HG03439 (cell line): ENCODE measurements at regions not wholly inside any gene's neighbourhood (a gene's known extent, or its start where the extent isn't known, plus 50 kb on each side); places are given as distances from the start of the nearest gene placed in this dataset.

Experiments used
- ATAC-seq: cut with Tn5 transposase; IDR thresholded peaks from one replicate; pipeline ENCODE4 v1.9.1; 2021; ENCODE audit warnings: mild to moderate bottlenecking, moderate library complexity; ENCODE audit not compliant: unreplicated experiment

DNA sequence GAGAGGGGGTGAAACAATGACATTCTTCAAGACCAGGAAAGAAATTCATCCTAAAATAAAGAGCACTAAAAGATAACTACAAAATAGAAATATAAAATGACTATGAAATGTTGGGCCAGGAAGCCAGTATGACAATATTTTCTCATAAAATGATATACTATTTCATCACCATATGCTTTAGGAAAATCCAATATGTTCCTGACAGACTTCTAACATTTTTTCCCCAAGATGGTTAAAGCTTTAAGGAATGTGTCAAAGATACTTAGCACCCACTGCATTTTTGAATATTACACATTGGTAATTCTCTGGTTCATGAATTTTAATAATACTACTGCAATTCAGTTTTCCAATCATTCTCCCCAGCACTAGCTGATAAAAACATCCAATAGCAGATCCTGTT lies 87.7 kb upstream of the PLEKHG7 start:
- ATAC-seq = no peak

DNA sequence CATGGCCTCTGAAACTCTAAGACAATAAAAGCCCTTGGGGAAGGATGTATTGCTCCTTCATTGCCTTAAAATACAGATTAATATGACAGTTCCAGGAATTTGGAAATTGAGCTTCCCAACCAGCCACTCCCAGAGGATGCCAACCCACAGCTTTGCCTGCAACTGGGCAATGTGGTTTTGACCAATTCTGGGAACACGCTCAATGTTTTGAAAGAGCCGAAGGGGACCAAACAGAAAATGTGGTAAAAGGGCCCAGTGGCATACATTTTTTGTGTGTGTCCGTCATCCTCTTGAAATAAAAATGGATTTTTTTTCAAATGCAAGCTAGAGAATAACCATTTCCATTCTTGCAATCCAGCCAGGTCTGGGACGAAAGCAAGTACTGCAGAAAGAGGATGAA lies 88.3 kb upstream of the PLEKHG7 start:
- no peak for ATAC-seq

DNA sequence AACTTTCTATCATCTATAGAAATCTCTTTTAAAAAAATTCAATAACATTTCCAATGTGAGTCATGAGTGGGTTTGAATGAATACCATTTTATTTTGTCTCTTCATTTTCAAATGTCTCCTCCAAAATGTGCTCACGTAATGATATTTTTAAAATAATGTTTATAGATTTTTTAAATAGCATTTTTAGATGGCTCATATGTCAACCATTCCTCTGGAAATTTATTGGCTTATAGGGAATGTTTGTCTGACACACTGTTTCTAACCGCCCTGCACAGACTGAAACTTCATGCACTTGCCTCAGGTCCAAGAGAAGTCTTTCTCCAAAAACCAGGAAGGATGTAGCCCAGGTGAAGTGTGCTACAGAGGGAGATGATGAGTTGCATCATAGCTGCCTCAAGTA lies 88.8 kb upstream of the PLEKHG7 start:
- no peak for ATAC-seq

DNA sequence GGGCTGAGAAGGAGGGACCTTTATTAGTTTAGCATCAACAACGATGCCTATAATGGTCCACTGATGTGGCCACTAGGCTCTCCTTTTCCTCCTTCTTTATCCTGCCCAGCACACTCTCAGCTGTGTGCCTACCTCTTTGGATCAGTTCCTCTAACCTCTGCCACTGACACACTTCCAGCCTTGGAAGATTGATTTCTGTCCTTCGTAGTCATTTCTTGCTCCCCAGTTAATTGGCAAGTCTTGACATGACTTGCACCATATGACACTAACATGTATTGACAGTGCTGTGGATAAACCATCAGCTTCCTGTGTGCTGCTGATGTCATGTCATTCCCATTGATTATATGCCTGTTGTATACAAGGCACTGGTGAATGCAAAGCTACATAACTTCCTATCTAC lies 90.2 kb upstream of the PLEKHG7 start:
- no peak for ATAC-seq

DNA sequence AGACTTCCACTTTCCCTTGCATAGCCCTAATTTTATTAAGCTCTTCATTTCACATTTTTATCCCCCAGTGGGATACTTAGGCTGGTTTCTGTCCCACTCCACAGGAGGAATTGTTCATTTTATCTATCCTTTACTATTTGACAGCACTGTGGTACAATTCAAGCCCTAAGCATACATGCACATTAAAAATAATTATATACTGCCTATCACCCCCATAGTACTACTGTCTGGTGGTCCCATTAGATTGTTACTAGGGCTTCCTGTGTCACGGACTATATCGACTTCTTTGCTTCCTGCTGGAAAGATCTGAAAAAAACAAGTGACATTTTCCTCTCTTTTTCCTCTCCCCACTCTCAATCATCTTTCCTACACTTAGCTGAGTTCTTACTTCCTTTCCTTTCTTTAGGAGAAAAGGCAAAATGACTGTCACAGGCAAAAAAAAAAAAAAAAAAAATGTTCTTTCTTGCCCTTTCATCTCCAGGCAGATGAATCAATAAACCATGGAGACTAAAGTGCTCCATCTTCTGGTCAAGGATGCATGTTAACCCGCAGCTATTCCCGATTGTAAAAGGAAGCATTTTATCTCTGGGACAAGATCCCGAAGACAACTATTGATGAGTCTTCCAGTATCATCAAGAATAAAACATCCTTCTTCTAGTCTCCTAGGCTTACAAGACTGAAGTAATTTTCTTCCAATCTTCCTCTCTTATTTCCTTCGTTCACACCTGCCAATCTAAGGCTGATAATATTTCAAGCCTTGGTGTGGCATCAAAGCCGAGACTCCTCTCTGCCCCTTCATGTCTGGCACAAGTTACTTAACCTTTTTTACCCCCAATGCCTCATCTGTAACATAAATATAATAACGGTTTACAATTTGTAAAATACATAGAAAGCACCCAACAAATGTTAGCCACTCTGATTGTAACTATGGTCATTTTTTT lies 94.4 kb upstream of the PLEKHG7 start:
- no peak for ATAC-seq

DNA sequence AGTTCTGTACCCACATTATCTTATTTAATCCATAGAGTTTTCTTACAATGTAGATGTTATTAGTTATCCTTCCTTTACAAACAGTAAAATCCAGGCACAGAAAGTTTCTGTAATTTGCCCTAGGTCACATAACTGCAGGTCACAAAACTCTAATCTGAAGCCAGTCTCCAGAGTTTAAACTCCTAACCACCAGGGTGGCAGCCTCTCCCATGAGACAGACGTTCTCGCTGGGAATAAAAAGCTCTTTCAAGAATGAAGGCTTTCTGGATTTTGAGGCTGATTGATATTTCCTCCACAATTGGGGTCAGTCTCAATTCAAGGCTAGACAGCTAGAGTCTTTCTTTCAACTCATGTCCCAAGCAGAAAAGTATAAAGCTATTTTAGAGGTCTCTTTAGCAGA lies 95.8 kb upstream of the PLEKHG7 start:
- ATAC-seq = no peak

DNA sequence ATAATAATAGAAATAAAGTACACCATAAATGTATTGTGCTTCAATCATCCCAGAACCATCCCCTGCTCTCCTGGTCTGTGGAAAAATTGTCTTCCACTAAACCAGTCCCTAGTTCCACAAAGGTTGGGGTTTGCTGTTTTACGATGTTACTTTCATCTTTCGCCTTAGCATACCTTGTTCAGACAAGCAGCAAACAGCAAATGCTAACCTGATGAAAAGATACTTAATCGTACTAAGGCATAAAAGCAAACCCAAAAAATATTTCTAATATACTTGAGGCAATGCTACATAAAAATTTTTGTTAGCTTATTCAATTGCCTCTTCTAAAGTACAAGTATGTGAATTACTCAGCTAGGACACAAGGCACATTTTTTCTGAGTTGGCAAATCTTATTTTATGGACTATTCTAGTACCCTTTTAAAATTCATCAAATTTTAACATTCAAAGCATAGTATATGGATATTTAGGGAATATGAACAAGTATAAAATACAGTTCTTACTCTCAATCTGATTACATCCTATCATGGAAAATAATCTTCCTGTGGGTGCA lies 97.1 kb upstream of the PLEKHG7 start:
- no peak for ATAC-seq

DNA sequence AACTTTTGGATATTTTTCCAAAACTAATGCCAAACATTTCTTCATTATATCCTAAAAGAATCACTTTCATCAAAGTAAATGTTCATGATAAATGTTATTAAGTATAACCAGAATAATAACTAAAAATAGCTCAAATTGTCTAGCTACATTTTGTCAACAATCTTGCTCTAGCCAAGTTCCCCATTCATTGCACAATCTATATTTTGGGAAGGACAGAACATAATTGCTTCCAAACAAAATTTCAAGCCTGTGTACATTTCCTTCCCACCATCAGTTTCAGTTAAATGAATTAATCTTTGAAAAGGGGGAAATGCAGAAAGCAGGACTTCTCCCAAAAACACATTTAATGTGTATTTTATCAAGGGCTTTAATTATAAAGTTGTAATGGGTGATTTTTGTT lies 98.0 kb upstream of the PLEKHG7 start:
- ATAC-seq = no peak

DNA sequence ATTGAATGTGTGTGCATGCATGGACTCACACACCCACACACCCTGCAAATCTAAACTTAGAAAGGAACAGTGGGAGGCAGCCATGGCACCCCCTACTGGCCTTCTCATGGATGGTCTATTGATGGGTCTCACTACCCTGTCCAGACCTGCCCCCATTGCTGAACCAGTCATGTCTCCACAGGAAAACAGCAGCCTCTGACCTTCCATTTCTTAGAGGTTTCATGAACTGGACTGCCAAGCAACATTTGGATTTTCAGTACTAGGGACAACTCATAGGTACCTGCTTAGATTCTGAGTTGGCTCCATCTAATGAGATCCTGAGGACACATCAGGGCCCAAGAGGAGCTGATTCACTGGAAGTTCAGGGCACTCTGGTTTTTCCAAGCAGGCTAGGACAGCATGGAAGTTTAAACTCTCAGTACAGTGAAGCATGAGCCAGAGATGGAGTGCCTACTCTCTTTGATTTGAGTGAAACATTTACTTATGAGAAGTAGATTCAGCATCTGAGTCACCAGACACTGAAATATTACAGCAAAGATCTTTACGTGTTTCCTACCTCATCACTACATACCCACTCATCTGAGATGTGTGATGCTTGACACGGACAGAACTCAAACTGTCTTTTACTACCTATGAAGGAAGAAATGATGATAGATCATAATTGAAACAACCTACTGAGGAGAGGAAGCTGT lies 98.9 kb upstream of the PLEKHG7 start:
- ATAC-seq = no peak

DNA sequence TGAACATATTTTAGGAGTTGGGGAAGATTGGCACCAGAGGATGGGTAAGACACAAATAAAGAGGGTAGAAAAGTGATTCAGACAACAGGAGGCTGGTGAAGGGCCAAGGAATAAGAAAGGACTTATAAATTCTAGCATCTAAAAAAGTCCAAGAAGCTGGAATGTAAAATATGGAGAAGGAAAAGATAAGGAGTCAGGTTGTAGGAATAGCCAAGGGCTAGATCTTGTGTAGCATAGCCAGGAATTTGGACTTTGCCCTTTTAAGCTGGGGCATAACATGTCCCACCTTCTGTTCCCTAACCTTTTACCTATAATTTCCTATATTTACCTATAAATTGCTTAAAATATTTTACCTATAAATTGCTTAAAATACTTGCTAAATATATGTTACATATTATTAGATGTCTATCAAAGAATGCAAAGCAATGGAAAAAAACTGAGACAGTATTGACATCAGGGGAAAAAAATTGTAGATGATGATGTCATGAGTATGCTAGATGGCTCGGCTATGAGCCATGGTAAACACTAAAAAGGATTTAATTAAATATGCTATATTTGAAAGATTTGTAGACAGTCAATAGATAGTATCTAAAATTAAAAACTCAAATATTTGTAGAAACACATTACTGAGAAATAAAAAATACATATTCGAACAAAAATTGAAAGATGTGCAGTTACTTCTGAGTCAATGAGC lies 99.7 kb upstream of the PLEKHG7 start:
- no peak for ATAC-seq

DNA sequence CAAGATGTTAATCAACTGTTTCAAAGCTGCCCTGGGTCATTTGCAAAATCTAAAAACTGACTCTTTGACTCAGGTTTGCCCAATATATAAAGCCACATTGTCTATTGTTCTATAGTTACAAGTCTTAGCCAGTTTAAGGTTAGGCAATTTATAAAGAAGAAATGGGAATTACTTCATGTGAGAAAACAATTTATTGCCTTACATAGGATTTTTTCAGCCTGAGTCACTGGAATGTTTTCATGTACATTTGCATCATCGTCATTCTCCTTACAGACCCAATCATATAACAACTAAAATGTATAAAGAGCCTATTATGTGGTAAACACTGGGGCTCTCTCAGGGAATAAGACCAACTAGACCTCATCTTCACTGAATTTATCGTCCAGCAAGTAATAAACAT lies 100.3 kb upstream of the PLEKHG7 start:
- ATAC-seq = no peak

DNA sequence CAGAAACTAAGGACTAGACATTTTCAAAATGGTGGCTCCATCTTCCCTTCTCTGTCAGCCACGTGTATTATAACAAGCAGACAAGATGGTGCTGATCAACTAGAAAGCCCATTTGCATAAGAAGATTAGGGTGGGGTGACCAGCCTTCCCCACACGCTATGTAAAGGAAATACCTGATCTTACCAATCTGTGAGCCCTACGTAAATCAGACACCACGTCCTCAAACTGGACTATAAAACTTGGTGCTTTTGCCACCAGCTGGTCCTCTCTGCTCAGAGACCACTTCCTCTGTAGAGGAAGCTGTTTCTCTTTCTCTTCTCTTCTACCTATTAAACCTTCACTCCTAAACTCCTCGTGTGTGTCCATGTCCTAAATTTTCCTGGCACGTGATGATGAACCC lies 101.1 kb upstream of the PLEKHG7 start:
- no peak for ATAC-seq

DNA sequence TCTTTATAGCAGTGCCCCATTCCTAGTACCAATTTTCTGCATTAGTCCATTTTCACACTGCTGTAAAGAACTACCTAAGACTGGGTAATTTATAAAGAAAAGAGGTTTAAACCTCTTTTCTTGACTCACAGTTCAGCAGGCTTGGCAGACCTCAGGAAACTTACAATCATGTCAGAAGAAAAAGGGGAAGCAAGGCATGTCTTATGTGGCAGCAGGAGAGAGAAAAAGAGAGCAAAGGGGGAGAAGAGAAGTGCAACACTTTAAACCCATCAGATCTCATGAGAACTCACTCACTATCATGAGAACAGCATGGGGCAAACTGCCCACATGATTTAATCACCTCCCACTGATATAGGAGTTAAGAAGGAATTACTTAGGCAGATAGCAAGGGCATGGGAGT lies 101.6 kb upstream of the PLEKHG7 start:
- no peak for ATAC-seq

DNA sequence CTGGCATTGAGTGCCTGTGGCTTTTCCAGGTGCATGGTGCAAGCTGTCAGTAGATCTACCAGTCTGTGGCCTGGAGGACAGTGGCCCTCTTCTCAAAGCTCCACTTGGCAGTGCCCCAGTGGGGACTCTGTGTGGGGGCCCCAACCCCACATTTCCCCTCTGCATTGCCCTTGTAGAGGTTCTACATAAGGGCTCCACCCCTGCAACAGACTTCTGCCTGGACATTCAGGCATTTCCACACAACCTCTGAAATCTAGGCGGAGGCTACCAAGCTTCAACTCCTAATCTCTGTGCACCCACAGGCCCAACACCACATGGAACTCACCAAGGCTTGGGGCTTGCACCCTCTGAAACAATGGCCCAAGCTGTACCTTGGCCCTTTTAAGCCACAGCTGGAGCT lies 102.7 kb upstream of the PLEKHG7 start:
- ATAC-seq = no peak

DNA sequence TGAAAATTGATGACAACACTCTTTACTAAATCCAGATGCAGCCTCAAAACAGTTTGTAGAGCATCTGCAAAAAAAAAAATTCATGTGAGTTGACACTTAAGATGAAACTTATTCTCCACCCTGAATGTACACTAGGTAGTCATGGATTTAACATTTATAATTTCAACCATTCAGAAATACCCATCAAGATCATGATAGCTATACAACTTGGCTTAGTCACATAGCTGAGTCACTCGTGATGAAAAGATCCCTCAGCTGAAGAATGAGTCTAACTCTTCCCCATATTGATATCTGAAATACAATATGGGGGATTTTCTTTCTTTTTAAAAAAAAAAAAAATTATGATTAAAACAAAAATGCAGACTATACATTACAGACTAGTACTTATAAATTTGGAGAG lies 104.8 kb upstream of the PLEKHG7 start:
- no peak for ATAC-seq

DNA sequence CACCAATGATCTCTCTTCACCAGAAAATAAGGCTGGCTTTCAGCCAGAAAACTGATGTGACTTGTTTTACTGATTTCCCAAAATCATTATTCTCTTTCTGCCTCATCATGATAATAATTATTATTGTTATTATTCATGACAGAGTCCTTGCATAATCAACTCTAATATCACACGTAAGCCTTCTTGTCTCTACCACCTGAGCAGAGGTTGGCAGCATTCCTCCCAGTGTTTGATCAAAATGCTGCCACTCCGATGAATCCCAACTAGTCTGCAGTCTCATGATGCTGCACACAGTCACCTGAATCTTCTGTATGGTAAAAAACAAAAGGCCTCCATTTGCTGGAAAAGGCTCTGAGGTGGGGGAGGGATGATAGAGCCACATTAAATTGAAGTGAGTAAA lies 105.7 kb upstream of the PLEKHG7 start:
- no peak for ATAC-seq

DNA sequence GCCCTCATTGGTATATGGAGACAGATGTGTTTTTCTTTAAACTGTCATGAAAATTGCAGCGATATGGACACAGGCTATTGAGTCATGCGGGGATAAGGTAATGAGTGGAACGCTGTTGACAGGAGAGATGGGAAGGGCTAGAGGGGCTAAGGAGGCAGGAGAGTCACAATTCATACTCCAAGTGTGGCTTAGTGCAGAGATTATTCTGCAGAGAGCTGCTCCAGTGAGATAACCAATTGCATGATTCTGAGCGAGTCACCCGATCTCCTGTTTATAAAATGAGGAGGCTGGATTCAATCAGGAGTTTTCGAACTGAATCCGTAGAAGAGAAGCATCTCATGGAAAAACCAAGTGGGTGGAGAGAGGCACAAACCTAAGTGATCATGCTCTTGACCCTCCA lies 106.4 kb upstream of the PLEKHG7 start:
- ATAC-seq = no peak

DNA sequence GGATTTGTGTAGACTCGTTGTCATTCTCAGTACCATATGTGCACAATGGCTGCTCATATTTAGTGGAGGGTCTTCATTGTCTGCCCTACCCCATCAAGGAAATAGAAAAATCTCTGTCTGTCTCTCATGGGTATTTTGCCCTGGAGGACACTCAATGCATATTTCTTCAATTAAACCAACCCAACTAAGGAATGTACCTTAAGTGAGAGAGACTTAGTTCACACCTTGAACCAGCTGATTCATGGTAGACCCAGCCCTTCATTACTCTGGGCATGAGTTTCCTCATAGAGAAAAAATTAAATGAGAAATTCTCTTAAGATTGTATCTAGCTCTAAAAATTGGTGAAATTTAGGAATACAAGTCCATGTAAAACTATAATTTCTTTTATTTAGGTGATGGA lies 107.1 kb upstream of the PLEKHG7 start:
- no peak for ATAC-seq

DNA sequence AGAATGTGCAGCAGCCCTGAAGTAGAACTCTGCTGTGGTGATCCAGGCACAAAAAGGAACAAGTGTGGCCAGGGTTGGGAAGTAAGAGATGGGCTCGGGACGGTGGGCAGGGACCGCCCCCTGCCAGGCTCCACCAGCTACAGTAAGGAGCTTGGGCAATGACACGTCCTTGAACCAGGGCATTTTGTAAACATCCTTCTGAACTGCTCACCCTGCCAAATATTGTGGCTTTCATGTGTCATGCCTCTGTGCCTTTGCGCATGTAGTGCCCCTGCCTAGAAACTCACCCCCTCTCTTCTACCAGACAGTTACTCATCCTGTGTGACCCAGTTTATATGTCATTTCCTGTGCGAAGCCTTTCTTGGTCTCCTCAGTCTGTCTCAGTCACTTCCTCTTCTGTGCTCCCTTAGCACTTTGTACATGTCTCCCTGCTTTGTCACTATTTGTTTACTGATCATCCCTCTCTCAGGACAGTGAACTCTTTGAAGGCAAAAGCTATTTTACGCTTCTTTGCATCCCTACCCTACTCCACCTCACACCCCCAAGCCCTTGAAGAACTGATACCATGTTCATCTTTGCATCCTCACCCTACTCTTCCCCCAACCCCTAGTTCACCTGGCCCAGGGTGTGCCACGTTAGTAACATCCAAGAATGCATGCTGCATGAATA lies 108.9 kb upstream of the PLEKHG7 start:
- peak; percentile 100 for ATAC-seq

DNA sequence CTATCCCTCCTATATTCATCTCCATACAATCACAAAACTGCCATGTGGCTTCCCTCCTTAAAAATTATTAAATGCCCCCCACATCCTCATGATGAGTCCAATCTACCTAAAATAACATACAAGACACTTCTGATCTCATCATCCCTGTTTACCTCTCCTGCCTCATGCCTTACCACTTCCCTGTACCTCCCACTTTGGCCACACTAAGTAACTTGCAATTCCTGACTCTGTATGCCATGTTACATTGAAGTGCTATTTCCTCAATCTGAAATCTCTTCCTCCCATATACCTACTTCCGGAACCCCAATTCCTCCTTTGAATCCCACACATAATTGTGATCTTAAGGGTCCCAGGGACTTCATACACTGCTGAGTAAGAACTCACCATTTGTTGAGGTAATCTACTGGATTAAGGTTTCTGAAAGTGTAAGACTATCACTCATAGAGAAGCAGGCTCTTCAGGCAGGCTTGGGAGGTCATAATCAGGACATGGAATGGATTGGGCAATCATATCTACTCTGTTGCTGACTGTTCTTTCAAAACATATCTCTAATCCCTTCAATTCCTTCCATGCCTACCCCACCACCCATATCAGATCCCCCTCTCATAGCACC lies 117.6 kb upstream of the PLEKHG7 start:
- ATAC-seq = no peak

DNA sequence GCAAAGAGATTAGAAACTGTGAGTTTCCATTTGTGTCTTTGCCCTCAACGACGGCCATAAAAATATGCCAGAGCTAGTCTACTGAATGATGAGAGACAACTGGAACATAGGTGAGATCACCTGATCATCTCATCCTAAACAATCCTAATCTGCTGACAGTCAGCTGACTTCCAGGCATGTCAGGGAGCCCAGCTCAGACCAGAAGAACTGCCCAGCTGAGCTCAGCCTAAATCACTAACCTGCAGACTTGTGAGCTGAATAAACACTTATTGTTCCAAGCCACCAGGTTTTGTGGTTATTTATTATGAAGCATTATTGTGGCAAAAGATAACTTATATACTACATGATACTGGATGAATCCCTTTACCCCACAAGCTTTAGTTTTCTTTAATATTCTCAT lies 118.9 kb upstream of the PLEKHG7 start:
- no peak for ATAC-seq
